HepG2 (cell line): ENCODE measurements at regions not wholly inside any gene's neighbourhood (a gene's known extent, or its start where the extent isn't known, plus 50 kb on each side); places are given as distances from the start of the nearest gene placed in this dataset.

Experiments used
- ATAC-seq: fragments of 200-7000 bp; cut with Tn5 transposase; 3 replicates; pipeline ENCODE4 v1.9.1; 2020; ENCODE audit warnings: mild to moderate bottlenecking, moderate library complexity
- BruUV-seq: library from RNA; stranded (reverse); fragments of 400-500 nt; replicated peaks from 2 replicates; lab custom pipeline; 2021; lab: Mats Ljungman, UMichigan
- CTCF ChIA-PET: fragments of 300-600 bp; formaldehyde crosslinking; extraction: SDS; loops from one replicate; lab custom pipeline; 2021; ENCODE audit warnings: low total read pairs, inconsistent platforms, low intra/inter-chr PET ratio; lab: Yijun Ruan, JAX
- POLR2A ChIA-PET: fragments of 350-600 bp; sonication (Branson Sonifier 250); formaldehyde crosslinking; loops from one replicate; lab custom pipeline; 2020; ENCODE audit warnings: antibody characterized with exemption, inconsistent platforms; lab: Yijun Ruan, JAX
- DNase-seq: peaks from one replicate; pipeline ENCODE4 v3.0.0-alpha.2; 2015; ENCODE audit warnings: low spot score
- FAIRE-seq: peaks from 3 replicates; lab custom pipeline; 2011; peaks lifted over from hg19 to GRCh38; lab: Jason Lieb, UNC
- H2AFZ ChIP-seq: one replicate; pipeline ENCODE4 v1.6.1; 2011; ENCODE audit warnings: low read length, inconsistent platforms
- H3K27ac ChIP-seq: fragments of 300-600 bp; 3 replicates; pipeline ENCODE4 v1.8.0; 2011; ENCODE audit warnings: mixed run types, mild to moderate bottlenecking, mixed read lengths, low read length, inconsistent platforms; ENCODE audit not compliant: insufficient read depth; ENCODE audit errors: extremely low read length
- H3K27me3 ChIP-seq, 2 experiments: fragments of 200-600 bp in 1 of 2; 2 replicates in 1 of 2; 3 replicates in 1 of 2; pipeline versions ENCODE4 v1.6.0 to v1.8.0; 2011; ENCODE audit warnings: low read length in 2 of 2, mild to moderate bottlenecking in 2 of 2, moderate library complexity in 2 of 2, inconsistent platforms in 1 of 2; ENCODE audit not compliant: insufficient read depth in 2 of 2, control insufficient read depth in 1 of 2
- H3K36me3 ChIP-seq, 2 experiments: fragments of 200-600 bp in 1 of 2; replicated peaks in 1 of 2; 2 replicates in 1 of 2; 3 replicates in 1 of 2; pipeline versions ENCODE4 v1.5.1 to v1.8.0; 2011; ENCODE audit warnings: low read length in 2 of 2, inconsistent platforms in 1 of 2; ENCODE audit not compliant: insufficient read depth in 2 of 2, control insufficient read depth in 1 of 2
- H3K4me1 ChIP-seq: 2 replicates; pipeline ENCODE4 v1.5.1; 2012; ENCODE audit warnings: low read length, inconsistent platforms; ENCODE audit not compliant: insufficient read depth
- H3K4me2 ChIP-seq: 2 replicates; pipeline ENCODE4 v1.6.0; 2011; ENCODE audit warnings: low read depth, low read length, inconsistent platforms
- H3K4me3 ChIP-seq, 3 experiments: fragments of 200-600 bp in 1 of 3; sonication (generic), shearing (Covaris generic) in 1 of 3; replicated peaks in 1 of 3; 2 replicates each; pipeline ENCODE4 v1.5.1; 2011 to 2016; ENCODE audit warnings: low read length in 3 of 3, inconsistent platforms in 2 of 3, low read depth in 2 of 3, mild to moderate bottlenecking in 2 of 3, control low read depth in 1 of 3, mixed read lengths in 1 of 3; ENCODE audit not compliant: insufficient read depth in 1 of 3
- H3K79me2 ChIP-seq: one replicate; pipeline ENCODE4 v1.6.1; 2011; ENCODE audit warnings: low read length, inconsistent platforms; ENCODE audit not compliant: insufficient read depth
- H3K9ac ChIP-seq: 2 replicates; pipeline ENCODE4 v1.6.0; 2011; ENCODE audit warnings: mild to moderate bottlenecking, low read depth, low read length, inconsistent platforms; ENCODE audit not compliant: insufficient read depth
- H3K9me3 ChIP-seq: 2 replicates; pipeline ENCODE4 v1.5.1; 2012; ENCODE audit warnings: mild to moderate bottlenecking, low read length
- H4K20me1 ChIP-seq: 2 replicates; pipeline ENCODE4 v1.6.0; 2011; ENCODE audit warnings: inconsistent platforms, mild to moderate bottlenecking, low read length, moderate library complexity; ENCODE audit not compliant: insufficient read depth
- ATF4 ChIP-seq, 2 experiments: fragments of 450-650 bp in 1 of 2; sonication (generic) in 1 of 2; formaldehyde crosslinking; IDR thresholded peaks; 2 replicates each; pipeline versions ENCODE4 v1.5.0 to v1.8.0; 2020 to 2022; ENCODE audit warnings: mild to moderate bottlenecking in 1 of 2, missing genetic modification reagents in 1 of 2
- CBX5 ChIP-seq: sonication (generic); formaldehyde crosslinking; IDR thresholded peaks from 2 replicates; pipeline ENCODE4 v1.4.0; 2020; ENCODE audit warnings: missing genetic modification reagents, borderline replicate concordance
- CREBL2 ChIP-seq: sonication (generic); formaldehyde crosslinking; IDR thresholded peaks from 2 replicates; pipeline ENCODE4 v1.8.1; 2023; ENCODE audit warnings: missing genetic modification reagents, mild to moderate bottlenecking, borderline replicate concordance
- GZF1 ChIP-seq: sonication (generic); formaldehyde crosslinking; IDR thresholded peaks from 2 replicates; pipeline ENCODE4 v1.5.1; 2020; ENCODE audit warnings: mild to moderate bottlenecking, missing genetic modification reagents
- MXD1 ChIP-seq: sonication (generic); formaldehyde crosslinking; IDR thresholded peaks from 2 replicates; pipeline ENCODE4 v1.4.0; 2020; ENCODE audit warnings: mild to moderate bottlenecking, missing genetic modification reagents
- PAF1 ChIP-seq: IDR thresholded peaks from 2 replicates; pipeline ENCODE4 v1.6.1; 2016; ENCODE audit warnings: missing genetic modification reagents, missing compliant biosample characterization
- SMAD1 ChIP-seq: sonication (generic); formaldehyde crosslinking; IDR thresholded peaks from 2 replicates; pipeline ENCODE4 v1.4.0; 2020; ENCODE audit warnings: missing genetic modification reagents, low read depth, mild to moderate bottlenecking, borderline replicate concordance
- SMAD3 ChIP-seq: sonication (generic); formaldehyde crosslinking; IDR thresholded peaks from 2 replicates; pipeline ENCODE4 v1.4.0; 2020; ENCODE audit warnings: missing genetic modification reagents
- SMARCE1 ChIP-seq: fragments of 450-650 bp; IDR thresholded peaks from 2 replicates; pipeline ENCODE4 v1.6.1; 2017; ENCODE audit warnings: borderline replicate concordance
- ZNF138 ChIP-seq: sonication (generic); formaldehyde crosslinking; IDR thresholded peaks from 2 replicates; pipeline ENCODE4 v1.5.0; 2020; ENCODE audit warnings: mild to moderate bottlenecking, low read depth, missing genetic modification reagents
- ZNF34 ChIP-seq: sonication (generic); formaldehyde crosslinking; IDR thresholded peaks from 2 replicates; pipeline ENCODE4 v1.4.0; 2020; ENCODE audit warnings: mild to moderate bottlenecking, missing genetic modification reagents, borderline replicate concordance
- ZNF451 ChIP-seq: sonication (generic); formaldehyde crosslinking; IDR thresholded peaks from 2 replicates; pipeline ENCODE4 v1.5.0; 2020; ENCODE audit warnings: mild to moderate bottlenecking, missing genetic modification reagents
- ZNF550 ChIP-seq: sonication (generic); formaldehyde crosslinking; IDR thresholded peaks from 2 replicates; pipeline ENCODE4 v1.4.0; 2020; ENCODE audit warnings: mild to moderate bottlenecking, missing genetic modification reagents, borderline replicate concordance
- WGBS: methylation state at CpG from one replicate; pipeline ENCODE4 v1.1.6; 2017; ENCODE audit warnings: low lambda C conversion rate; 5-methylcytosine and 5-hydroxymethylcytosine counted together
- in situ Hi-C: cut with HindIII; loops from 2 replicates; pipeline ENCODE4 v1.10.0; 2017; ENCODE audit warnings: low pct_unique_long_range_greater_than_20kb; ENCODE audit not compliant: extremely low pct_ligation_motif_present
- intact Hi-C: fragments of 100-400 bp; cut with micrococcal nuclease; formaldehyde crosslinking; loops from one replicate; pipeline ENCODE4 v1.10.0; 2022; ENCODE audit not compliant: unreplicated experiment
- TF ChIP-seq, protein P1 (sequence below): sonication (generic); formaldehyde crosslinking; IDR thresholded peaks from 2 replicates; pipeline ENCODE4 v1.8.1; 2023; ENCODE audit warnings: mild to moderate bottlenecking, inconsistent platforms, moderate library complexity, missing genetic modification reagents, borderline replicate concordance
- TF ChIP-seq, protein P2 (sequence below): sonication (generic); formaldehyde crosslinking; IDR thresholded peaks from 2 replicates; pipeline ENCODE4 v1.8.1; 2023; ENCODE audit warnings: mild to moderate bottlenecking, missing genetic modification reagents
- TF ChIP-seq, protein P3 (sequence below): sonication (generic); formaldehyde crosslinking; IDR thresholded peaks from 2 replicates; pipeline ENCODE4 v1.8.1; 2022; ENCODE audit warnings: low read depth, mild to moderate bottlenecking, missing genetic modification reagents

DNA sequence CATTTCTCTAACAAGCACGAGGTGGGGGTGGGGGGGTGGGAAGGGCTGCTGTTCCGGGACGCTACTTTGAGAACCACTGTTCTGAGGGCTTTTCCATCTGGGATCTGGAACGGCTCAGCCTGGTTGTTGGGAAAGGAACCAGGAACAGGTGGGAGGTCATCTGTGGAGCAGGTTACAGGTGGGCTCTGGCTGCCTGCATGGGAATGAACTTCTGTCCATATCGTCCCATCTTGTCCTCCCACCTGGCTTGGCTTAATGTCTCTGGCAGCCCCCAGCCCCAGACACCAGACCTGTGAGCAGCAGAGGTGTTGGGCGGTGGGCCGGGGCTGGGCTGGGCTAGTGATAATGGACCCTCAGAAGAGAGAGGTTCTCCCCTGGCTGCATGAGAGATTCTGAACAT lies 69.4 kb upstream of the TARDBP start:
- Histone ChIP-seq H3K79me2 (no peaks in the 10 kb centered on the region), H3K27ac (no peak overlapping the region), H3K4me2 (no peak overlapping the region), H3K27me3 (peaks cover 7 to 33% of the 10 kb centered on the region in 2 experiments; a peak in 4 of 5 replicates), H3K4me1 (peaks cover 54% of the 10 kb centered on the region), H4K20me1 (no peaks in the 10 kb centered on the region), H3K9me3 (no peaks in the 10 kb centered on the region), H2AFZ (no peak overlapping the region), H3K9ac (no peak overlapping the region), H3K36me3 (no peaks in the 10 kb centered on the region), H3K4me3 (no peak overlapping the region)
- no TSS peak for BruUV-seq
- ChIA-PET CTCF (no interaction called here), POLR2A (no interaction called here)
- TF ChIP-seq GZF1: no peak
- TF ChIP-seq SMARCE1: no peak
- TF ChIP-seq ZNF451 (CRISPR knock-in tag): no peak
- TF ChIP-seq SMAD3: no peak
- TF ChIP-seq, protein P1, sequence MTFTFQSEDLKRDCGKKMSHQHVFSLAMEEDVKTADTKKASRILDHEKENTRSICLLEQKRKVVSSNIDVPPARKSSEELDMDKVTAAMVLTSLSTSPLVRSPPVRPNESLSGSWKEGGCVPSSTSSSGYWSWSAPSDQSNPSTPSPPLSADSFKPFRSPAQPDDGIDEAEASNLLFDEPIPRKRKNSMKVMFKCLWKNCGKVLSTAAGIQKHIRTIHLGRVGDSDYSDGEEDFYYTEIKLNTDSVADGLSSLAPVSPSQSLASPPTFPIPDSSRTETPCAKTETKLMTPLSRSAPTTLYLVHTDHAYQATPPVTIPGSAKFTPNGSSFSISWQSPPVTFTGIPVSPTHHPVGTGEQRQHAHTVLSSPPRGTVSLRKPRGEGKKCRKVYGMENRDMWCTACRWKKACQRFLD (CRISPR knock-in tag): no peak
- no peak for TF ChIP-seq SMAD1 (CRISPR knock-in tag)
- TF ChIP-seq, protein P2, sequence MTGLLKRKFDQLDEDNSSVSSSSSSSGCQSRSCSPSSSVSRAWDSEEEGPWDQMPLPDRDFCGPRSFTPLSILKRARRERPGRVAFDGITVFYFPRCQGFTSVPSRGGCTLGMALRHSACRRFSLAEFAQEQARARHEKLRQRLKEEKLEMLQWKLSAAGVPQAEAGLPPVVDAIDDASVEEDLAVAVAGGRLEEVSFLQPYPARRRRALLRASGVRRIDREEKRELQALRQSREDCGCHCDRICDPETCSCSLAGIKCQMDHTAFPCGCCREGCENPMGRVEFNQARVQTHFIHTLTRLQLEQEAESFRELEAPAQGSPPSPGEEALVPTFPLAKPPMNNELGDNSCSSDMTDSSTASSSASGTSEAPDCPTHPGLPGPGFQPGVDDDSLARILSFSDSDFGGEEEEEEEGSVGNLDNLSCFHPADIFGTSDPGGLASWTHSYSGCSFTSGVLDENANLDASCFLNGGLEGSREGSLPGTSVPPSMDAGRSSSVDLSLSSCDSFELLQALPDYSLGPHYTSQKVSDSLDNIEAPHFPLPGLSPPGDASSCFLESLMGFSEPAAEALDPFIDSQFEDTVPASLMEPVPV: no peak
- TF ChIP-seq MXD1 (CRISPR knock-in tag): no peak
- no peak for TF ChIP-seq CBX5
- TF ChIP-seq, protein P3, sequence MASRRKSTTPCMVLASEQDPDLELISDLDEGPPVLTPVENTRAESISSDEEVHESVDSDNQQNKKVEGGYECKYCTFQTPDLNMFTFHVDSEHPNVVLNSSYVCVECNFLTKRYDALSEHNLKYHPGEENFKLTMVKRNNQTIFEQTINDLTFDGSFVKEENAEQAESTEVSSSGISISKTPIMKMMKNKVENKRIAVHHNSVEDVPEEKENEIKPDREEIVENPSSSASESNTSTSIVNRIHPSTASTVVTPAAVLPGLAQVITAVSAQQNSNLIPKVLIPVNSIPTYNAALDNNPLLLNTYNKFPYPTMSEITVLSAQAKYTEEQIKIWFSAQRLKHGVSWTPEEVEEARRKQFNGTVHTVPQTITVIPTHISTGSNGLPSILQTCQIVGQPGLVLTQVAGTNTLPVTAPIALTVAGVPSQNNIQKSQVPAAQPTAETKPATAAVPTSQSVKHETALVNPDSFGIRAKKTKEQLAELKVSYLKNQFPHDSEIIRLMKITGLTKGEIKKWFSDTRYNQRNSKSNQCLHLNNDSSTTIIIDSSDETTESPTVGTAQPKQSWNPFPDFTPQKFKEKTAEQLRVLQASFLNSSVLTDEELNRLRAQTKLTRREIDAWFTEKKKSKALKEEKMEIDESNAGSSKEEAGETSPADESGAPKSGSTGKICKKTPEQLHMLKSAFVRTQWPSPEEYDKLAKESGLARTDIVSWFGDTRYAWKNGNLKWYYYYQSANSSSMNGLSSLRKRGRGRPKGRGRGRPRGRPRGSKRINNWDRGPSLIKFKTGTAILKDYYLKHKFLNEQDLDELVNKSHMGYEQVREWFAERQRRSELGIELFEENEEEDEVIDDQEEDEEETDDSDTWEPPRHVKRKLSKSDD (CRISPR knock-in tag): no peak
- TF ChIP-seq ATF4 (CRISPR knock-in tag; IDR thresholded peaks at IDR 0.05): no peak
- no peak for TF ChIP-seq PAF1 (CRISPR knock-in tag)
- TF ChIP-seq ZNF550: no peak
- TF ChIP-seq ZNF138: no peak
- no peak for TF ChIP-seq CREBL2 (CRISPR knock-in tag)
- no peak for TF ChIP-seq ZNF34 (CRISPR knock-in tag)
- in situ Hi-C loops (loop anchor here (10.0 kb wide), 1 partner anchor 438 kb away; no protein-coding TSS in a partner anchor), intact Hi-C loops (no loop called here)
- WGBS: 80% methylated on average over 1 of the region's 7 CpGs
- FAIRE-seq: no peak
- no peak for DNase-seq
- no peak for ATAC-seq
